ENCODE measurements at regions not wholly inside any gene's neighbourhood (a gene's known extent, or its start where the extent isn't known, plus 50 kb on each side); places are given as distances from the start of the nearest gene placed in this dataset.

- Histone ChIP-seq H2BK15ac (ENCODE audit: low read depth, low read length) (no peak overlapping the region), H3T11ph (ENCODE audit: low read length) (no peak overlapping the region), H4K20me1 (ENCODE audit: control insufficient read depth, insufficient read depth, insufficient read length) (no peaks in the 10 kb centered on the region), H4K8ac (replicated peaks; ENCODE audit: insufficient read length, low read depth, low read length) (no peak overlapping the region), H3K18ac (ENCODE audit: insufficient read length, low read depth, low read length) (no peak overlapping the region), H3K27me3 (ENCODE audit: insufficient read depth, low read length) (no peaks in the 10 kb centered on the region), H2BK20ac (ENCODE audit: low read depth, low read length, poor library complexity, severe bottlenecking) (no peak overlapping the region), H3K9ac (ENCODE audit: extremely low read depth, insufficient read length, low read length) (no peak overlapping the region), H4K5ac (ENCODE audit: insufficient read length, low read depth, low read length) (no peak overlapping the region), H3K14ac (ENCODE audit: insufficient read depth, low read length) (no peak overlapping the region), H3K9me3 (ENCODE audit: control insufficient read depth, low read depth, low read length) (no peaks in the 10 kb centered on the region), H3K4me1 (ENCODE audit: insufficient read depth, low read length) (no peaks in the 10 kb centered on the region), H2AFZ (ENCODE audit: low read length) (no peak overlapping the region), H3K23ac (ENCODE audit: insufficient read length, low read depth, low read length) (no peak overlapping the region), H3K4ac (ENCODE audit: low read depth, low read length) (no peak overlapping the region), H2AK5ac (ENCODE audit: insufficient read length, low read length) (no peak overlapping the region), H4K91ac (ENCODE audit: insufficient read length, low read depth, low read length) (no peak overlapping the region), H2BK5ac (ENCODE audit: insufficient read length, low read length) (no peak overlapping the region), H3K4me2 (ENCODE audit: insufficient read depth, insufficient read length, low read length) (no peak overlapping the region), H2BK12ac (ENCODE audit: insufficient read length, low read depth, low read length) (no peak overlapping the region), H3K23me2 (ENCODE audit: insufficient read length, low read depth, low read length, poor library complexity, severe bottlenecking) (no peaks in the 10 kb centered on the region), H3K56ac (ENCODE audit: insufficient read length, low read depth, low read length) (no peak overlapping the region), H2BK120ac (ENCODE audit: low read depth, low read length, poor library complexity, severe bottlenecking) (no peak overlapping the region), H3K79me2 (ENCODE audit: insufficient read depth, low read length) (no peaks in the 10 kb centered on the region), H3K79me1 (ENCODE audit: insufficient read depth, low read depth, low read length, poor library complexity, severe bottlenecking) (no peaks in the 10 kb centered on the region), H3K27ac (ENCODE audit: insufficient read length, low read depth, low read length) (no peak overlapping the region)
- TF ChIP-seq, protein P1, sequence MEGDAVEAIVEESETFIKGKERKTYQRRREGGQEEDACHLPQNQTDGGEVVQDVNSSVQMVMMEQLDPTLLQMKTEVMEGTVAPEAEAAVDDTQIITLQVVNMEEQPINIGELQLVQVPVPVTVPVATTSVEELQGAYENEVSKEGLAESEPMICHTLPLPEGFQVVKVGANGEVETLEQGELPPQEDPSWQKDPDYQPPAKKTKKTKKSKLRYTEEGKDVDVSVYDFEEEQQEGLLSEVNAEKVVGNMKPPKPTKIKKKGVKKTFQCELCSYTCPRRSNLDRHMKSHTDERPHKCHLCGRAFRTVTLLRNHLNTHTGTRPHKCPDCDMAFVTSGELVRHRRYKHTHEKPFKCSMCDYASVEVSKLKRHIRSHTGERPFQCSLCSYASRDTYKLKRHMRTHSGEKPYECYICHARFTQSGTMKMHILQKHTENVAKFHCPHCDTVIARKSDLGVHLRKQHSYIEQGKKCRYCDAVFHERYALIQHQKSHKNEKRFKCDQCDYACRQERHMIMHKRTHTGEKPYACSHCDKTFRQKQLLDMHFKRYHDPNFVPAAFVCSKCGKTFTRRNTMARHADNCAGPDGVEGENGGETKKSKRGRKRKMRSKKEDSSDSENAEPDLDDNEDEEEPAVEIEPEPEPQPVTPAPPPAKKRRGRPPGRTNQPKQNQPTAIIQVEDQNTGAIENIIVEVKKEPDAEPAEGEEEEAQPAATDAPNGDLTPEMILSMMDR (conservative IDR thresholded peaks at IDR 0.05) = no peak
- no peak overlapping the region for H3K4me3 Mint-ChIP-seq
- WGBS (ENCODE audit: extremely low coverage, insufficient read length, low lambda C conversion rate) = no CpG with 5 or more reads among the region's 3 CpGs
- no peaks in the 10 kb centered on the region for H3K4me1 Mint-ChIP-seq
- no peak overlapping the region for H3K27ac Mint-ChIP-seq
- H3K27me3 Mint-ChIP-seq (ENCODE audit: low read depth) = peaks cover 1% of the 10 kb centered on the region; the same call in 1 of the 2 replicates
- H3K36me3 Mint-ChIP-seq (ENCODE audit: insufficient read depth in 1 of 3, low read depth in 3 of 3) = peaks cover 9 to 18% (median 12%) of the 10 kb centered on the region in 3 experiments
- DNase-seq = no peak
- H3K9me3 Mint-ChIP-seq = peaks cover 21% of the 10 kb centered on the region in 2 experiments
Measured at GRCh38 chr1:191696354-191696753, 461.9 kb upstream of the RGS18 start.
